HEK293 (cell line): ENCODE measurements at regions not wholly inside any gene's neighbourhood (a gene's known extent, or its start where the extent isn't known, plus 50 kb on each side); places are given as distances from the start of the nearest gene placed in this dataset.
A peak's percentile ranks its signal among the peaks of the same experiment; 100 is the strongest.

ENCODE experiments used
- ZBTB7A ChIP-seq: fragments of 450-650 bp; formaldehyde crosslinking; IDR thresholded peaks from 2 replicates; pipeline ENCODE4 v1.5.1; 2016; ENCODE audit warnings: low read depth, missing biosample characterization, missing genetic modification characterization
- ZBTB8A ChIP-seq: fragments of 450-650 bp; formaldehyde crosslinking; IDR thresholded peaks from 2 replicates; pipeline ENCODE4 v1.5.1; 2016; ENCODE audit warnings: missing biosample characterization, missing genetic modification characterization
- ZEB2 ChIP-seq: fragments of 450-650 bp; formaldehyde crosslinking; IDR thresholded peaks from 2 replicates; pipeline ENCODE4 v1.5.1; 2016; ENCODE audit warnings: missing biosample characterization, missing genetic modification characterization
- ZIC2 ChIP-seq: fragments of 450-650 bp; formaldehyde crosslinking; IDR thresholded peaks from 2 replicates; pipeline ENCODE4 v1.5.1; 2016; ENCODE audit warnings: missing biosample characterization, missing genetic modification characterization
- ZNF114 ChIP-seq: fragments of 450-650 bp; formaldehyde crosslinking; IDR thresholded peaks from 2 replicates; pipeline ENCODE4 v1.5.0; 2017; ENCODE audit warnings: missing biosample characterization, missing genetic modification characterization
- ZNF23 ChIP-seq: fragments of 450-650 bp; formaldehyde crosslinking; IDR thresholded peaks from 2 replicates; pipeline ENCODE4 v1.5.1; 2016; ENCODE audit warnings: missing biosample characterization, missing genetic modification characterization, borderline replicate concordance
- ZNF248 ChIP-seq: fragments of 450-650 bp; formaldehyde crosslinking; IDR thresholded peaks from 2 replicates; pipeline ENCODE4 v1.5.1; 2017; ENCODE audit warnings: missing biosample characterization, missing genetic modification characterization
- ZNF274 ChIP-seq, 2 experiments: fragments of 200-500 bp in 1 of 2; fragments of 450-650 bp in 1 of 2; sonication (Bioruptor generic) in 1 of 2; formaldehyde crosslinking in 1 of 2; IDR thresholded peaks; 2 replicates each; pipeline versions ENCODE4 v1.5.1 to v1.6.1; 2014 to 2016; ENCODE audit warnings: borderline replicate concordance in 1 of 2, inconsistent platforms in 1 of 2, low read length in 1 of 2, missing biosample characterization in 1 of 2, missing genetic modification characterization in 1 of 2
- ZNF341 ChIP-seq: fragments of 450-650 bp; formaldehyde crosslinking; IDR thresholded peaks from 2 replicates; pipeline ENCODE4; 2016; ENCODE audit warnings: low read depth, missing biosample characterization, missing genetic modification characterization
- ZNF670 ChIP-seq: fragments of 450-650 bp; formaldehyde crosslinking; IDR thresholded peaks from 2 replicates; pipeline ENCODE4 v1.5.1; 2016; ENCODE audit warnings: missing biosample characterization, missing genetic modification characterization, low read depth
- ZNF76 ChIP-seq: fragments of 450-650 bp; formaldehyde crosslinking; IDR thresholded peaks from 2 replicates; pipeline ENCODE4; 2016; ENCODE audit warnings: low read depth, missing biosample characterization, missing genetic modification characterization, borderline replicate concordance
- TF ChIP-seq, protein P1 (sequence below): fragments of 450-650 bp; formaldehyde crosslinking; IDR thresholded peaks from 2 replicates; pipeline ENCODE4 v1.5.1; 2016; ENCODE audit warnings: missing biosample characterization, missing genetic modification characterization

DNA sequence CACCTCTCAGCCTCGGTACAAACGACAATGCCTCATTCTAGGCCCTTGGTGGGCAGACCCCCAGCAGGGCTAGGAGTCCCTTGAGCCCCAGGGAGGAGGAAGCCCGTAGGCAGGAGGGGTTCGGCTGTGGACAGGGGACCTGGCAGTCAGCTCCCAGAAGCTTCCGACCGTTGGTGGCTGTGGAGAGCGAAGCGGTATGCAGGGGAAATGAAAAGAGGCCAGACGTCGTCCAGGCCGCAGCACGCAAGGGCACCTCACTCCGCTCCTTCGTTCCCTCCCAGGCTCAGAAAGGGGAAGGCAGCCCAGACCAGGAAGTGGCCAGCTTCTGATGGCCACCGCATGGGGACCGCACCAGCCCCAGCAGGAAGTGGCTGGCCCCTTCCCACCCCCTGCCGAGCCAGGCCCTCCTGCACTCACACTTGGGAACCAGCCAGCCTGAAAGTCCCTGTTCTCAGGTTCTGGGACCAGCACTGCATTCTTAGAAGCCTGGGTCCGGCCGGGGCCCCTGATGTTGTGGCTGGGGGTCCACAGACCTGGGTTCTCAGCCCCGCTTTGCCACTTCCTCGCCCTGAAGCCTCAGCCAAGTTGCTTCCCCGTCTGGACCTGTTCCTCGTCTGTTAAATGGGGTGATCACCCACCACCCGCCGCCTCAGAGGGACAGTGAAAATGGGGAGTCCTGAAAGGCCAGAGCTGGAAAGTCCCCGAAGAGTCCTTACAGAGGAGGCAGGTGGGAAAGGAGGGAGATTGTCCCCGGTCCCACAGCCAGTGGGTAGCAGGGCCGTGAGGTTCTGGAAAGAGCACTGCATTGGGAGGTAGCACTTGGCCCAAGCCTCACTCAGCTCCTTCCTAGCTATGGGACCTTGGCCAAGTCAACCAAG, 104.0 kb upstream of the RUNX3 start:
- TF ChIP-seq, protein P1, sequence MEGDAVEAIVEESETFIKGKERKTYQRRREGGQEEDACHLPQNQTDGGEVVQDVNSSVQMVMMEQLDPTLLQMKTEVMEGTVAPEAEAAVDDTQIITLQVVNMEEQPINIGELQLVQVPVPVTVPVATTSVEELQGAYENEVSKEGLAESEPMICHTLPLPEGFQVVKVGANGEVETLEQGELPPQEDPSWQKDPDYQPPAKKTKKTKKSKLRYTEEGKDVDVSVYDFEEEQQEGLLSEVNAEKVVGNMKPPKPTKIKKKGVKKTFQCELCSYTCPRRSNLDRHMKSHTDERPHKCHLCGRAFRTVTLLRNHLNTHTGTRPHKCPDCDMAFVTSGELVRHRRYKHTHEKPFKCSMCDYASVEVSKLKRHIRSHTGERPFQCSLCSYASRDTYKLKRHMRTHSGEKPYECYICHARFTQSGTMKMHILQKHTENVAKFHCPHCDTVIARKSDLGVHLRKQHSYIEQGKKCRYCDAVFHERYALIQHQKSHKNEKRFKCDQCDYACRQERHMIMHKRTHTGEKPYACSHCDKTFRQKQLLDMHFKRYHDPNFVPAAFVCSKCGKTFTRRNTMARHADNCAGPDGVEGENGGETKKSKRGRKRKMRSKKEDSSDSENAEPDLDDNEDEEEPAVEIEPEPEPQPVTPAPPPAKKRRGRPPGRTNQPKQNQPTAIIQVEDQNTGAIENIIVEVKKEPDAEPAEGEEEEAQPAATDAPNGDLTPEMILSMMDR (tag by site-specific recombination), result no peak
- TF ChIP-seq ZNF341 (tag by site-specific recombination), result no peak
- no peak for TF ChIP-seq ZNF114 (tag by site-specific recombination)
- TF ChIP-seq ZNF76 (tag by site-specific recombination), result no peak
- no peak for TF ChIP-seq ZBTB7A (tag by site-specific recombination)
- no peak for TF ChIP-seq ZNF248 (tag by site-specific recombination)
- TF ChIP-seq ZBTB8A (tag by site-specific recombination), result no peak
- no peak for TF ChIP-seq ZEB2
- TF ChIP-seq ZNF670 (tag by site-specific recombination), result no peak
- TF ChIP-seq ZNF274 (IDR thresholded peaks at IDR 0.05; ENCODE audit: low read length), result no peak
- TF ChIP-seq ZNF274 (tag by site-specific recombination; IDR thresholded peaks at IDR 0.05; ENCODE audit: borderline replicate concordance), result no peak
- peak; percentile 32 for TF ChIP-seq ZIC2 (tag by site-specific recombination)
- TF ChIP-seq ZNF23 (tag by site-specific recombination), result no peak
